HG03457 (cell line): ENCODE measurements at regions not wholly inside any gene's neighbourhood (a gene's known extent, or its start where the extent isn't known, plus 50 kb on each side); places are given as distances from the start of the nearest gene placed in this dataset.

Source experiments
- ATAC-seq: cut with Tn5 transposase; IDR thresholded peaks from one replicate; pipeline ENCODE4 v1.9.1; 2021; ENCODE audit warnings: moderate number of reproducible peaks; ENCODE audit not compliant: unreplicated experiment

- ATAC-seq: no peak
Measured at GRCh38 chr4:110675426-110675825, 52.5 kb upstream of the PITX2 start.

GRCh38 chr4:110676241-110676640, 53.4 kb upstream of the PITX2 start:
- ATAC-seq: no peak

GRCh38 chr4:110678517-110679227, 55.8 kb upstream of the PITX2 start:
- ATAC-seq: no peak

- no peak for ATAC-seq
Measured at GRCh38 chr4:110680265-110680664, 57.4 kb upstream of the PITX2 start.

GRCh38 chr4:110681381-110681780, 58.5 kb upstream of the PITX2 start:
- ATAC-seq: no peak

- no peak for ATAC-seq
Measured at GRCh38 chr4:110682311-110682710, 59.4 kb upstream of the PITX2 start.

- no peak for ATAC-seq
Measured at GRCh38 chr4:110683601-110684000, 60.7 kb upstream of the PITX2 start.

GRCh38 chr4:110702326-110702725, 79.4 kb upstream of the PITX2 start:
- ATAC-seq: no peak

GRCh38 chr4:110704748-110705439, 82.0 kb upstream of the PITX2 start:
- ATAC-seq: peak; percentile 80

- no peak for ATAC-seq
Measured at GRCh38 chr4:110705440-110705782, 82.5 kb upstream of the PITX2 start.

GRCh38 chr4:110710070-110710469, 87.2 kb upstream of the PITX2 start:
- no peak for ATAC-seq

- no peak for ATAC-seq
Measured at GRCh38 chr4:110712486-110712885, 89.6 kb upstream of the PITX2 start.

- no peak for ATAC-seq
Measured at GRCh38 chr4:110730318-110730717, 107.4 kb upstream of the PITX2 start.

GRCh38 chr4:110733901-110734300, 111.0 kb upstream of the PITX2 start:
- ATAC-seq: no peak

GRCh38 chr4:110735686-110736085, 112.8 kb upstream of the PITX2 start:
- no peak for ATAC-seq

- no peak for ATAC-seq
Measured at GRCh38 chr4:110737931-110738330, 115.1 kb upstream of the PITX2 start.

- no peak for ATAC-seq
Measured at GRCh38 chr4:110742143-110742542, 119.3 kb upstream of the PITX2 start.

- no peak for ATAC-seq
Measured at GRCh38 chr4:110748071-110748470, 125.2 kb upstream of the PITX2 start.

GRCh38 chr4:110751183-110751582, 128.3 kb upstream of the PITX2 start:
- ATAC-seq: no peak

- no peak for ATAC-seq
Measured at GRCh38 chr4:110751986-110752385, 129.1 kb upstream of the PITX2 start.

- ATAC-seq: no peak
Measured at GRCh38 chr4:110753466-110753865, 130.6 kb upstream of the PITX2 start.

GRCh38 chr4:110754716-110755115, 131.8 kb upstream of the PITX2 start:
- no peak for ATAC-seq

- ATAC-seq: no peak
Measured at GRCh38 chr4:110769578-110769977, 146.7 kb upstream of the PITX2 start.
